HepG2 (cell line): ENCODE measurements at regions not wholly inside any gene's neighbourhood (a gene's known extent, or its start where the extent isn't known, plus 50 kb on each side); places are given as distances from the start of the nearest gene placed in this dataset.

ENCODE experiments used
- ATAC-seq: fragments of 200-7000 bp; cut with Tn5 transposase; 3 replicates; pipeline ENCODE4 v1.9.1; 2020; ENCODE audit warnings: mild to moderate bottlenecking, moderate library complexity
- BruUV-seq: library from RNA; stranded (reverse); fragments of 400-500 nt; replicated peaks from 2 replicates; lab custom pipeline; 2021; lab: Mats Ljungman, UMichigan
- CTCF ChIA-PET: fragments of 300-600 bp; formaldehyde crosslinking; extraction: SDS; loops from one replicate; lab custom pipeline; 2021; ENCODE audit warnings: low total read pairs, inconsistent platforms, low intra/inter-chr PET ratio; lab: Yijun Ruan, JAX
- POLR2A ChIA-PET: fragments of 350-600 bp; sonication (Branson Sonifier 250); formaldehyde crosslinking; loops from one replicate; lab custom pipeline; 2020; ENCODE audit warnings: antibody characterized with exemption, inconsistent platforms; lab: Yijun Ruan, JAX
- DNase-seq: peaks from one replicate; pipeline ENCODE4 v3.0.0-alpha.2; 2015; ENCODE audit warnings: low spot score
- FAIRE-seq: peaks from 3 replicates; lab custom pipeline; 2011; peaks lifted over from hg19 to GRCh38; lab: Jason Lieb, UNC
- H2AFZ ChIP-seq: one replicate; pipeline ENCODE4 v1.6.1; 2011; ENCODE audit warnings: low read length, inconsistent platforms
- H3K27ac ChIP-seq: fragments of 300-600 bp; 3 replicates; pipeline ENCODE4 v1.8.0; 2011; ENCODE audit warnings: mixed run types, mild to moderate bottlenecking, mixed read lengths, low read length, inconsistent platforms; ENCODE audit not compliant: insufficient read depth; ENCODE audit errors: extremely low read length
- H3K27me3 ChIP-seq, 2 experiments: fragments of 200-600 bp in 1 of 2; 2 replicates in 1 of 2; 3 replicates in 1 of 2; pipeline versions ENCODE4 v1.6.0 to v1.8.0; 2011; ENCODE audit warnings: low read length in 2 of 2, mild to moderate bottlenecking in 2 of 2, moderate library complexity in 2 of 2, inconsistent platforms in 1 of 2; ENCODE audit not compliant: insufficient read depth in 2 of 2, control insufficient read depth in 1 of 2
- H3K36me3 ChIP-seq, 2 experiments: fragments of 200-600 bp in 1 of 2; replicated peaks in 1 of 2; 2 replicates in 1 of 2; 3 replicates in 1 of 2; pipeline versions ENCODE4 v1.5.1 to v1.8.0; 2011; ENCODE audit warnings: low read length in 2 of 2, inconsistent platforms in 1 of 2; ENCODE audit not compliant: insufficient read depth in 2 of 2, control insufficient read depth in 1 of 2
- H3K4me1 ChIP-seq: 2 replicates; pipeline ENCODE4 v1.5.1; 2012; ENCODE audit warnings: low read length, inconsistent platforms; ENCODE audit not compliant: insufficient read depth
- H3K4me2 ChIP-seq: 2 replicates; pipeline ENCODE4 v1.6.0; 2011; ENCODE audit warnings: low read depth, low read length, inconsistent platforms
- H3K4me3 ChIP-seq, 3 experiments: fragments of 200-600 bp in 1 of 3; sonication (generic), shearing (Covaris generic) in 1 of 3; replicated peaks in 1 of 3; 2 replicates each; pipeline ENCODE4 v1.5.1; 2011 to 2016; ENCODE audit warnings: low read length in 3 of 3, inconsistent platforms in 2 of 3, low read depth in 2 of 3, mild to moderate bottlenecking in 2 of 3, control low read depth in 1 of 3, mixed read lengths in 1 of 3; ENCODE audit not compliant: insufficient read depth in 1 of 3
- H3K79me2 ChIP-seq: one replicate; pipeline ENCODE4 v1.6.1; 2011; ENCODE audit warnings: low read length, inconsistent platforms; ENCODE audit not compliant: insufficient read depth
- H3K9ac ChIP-seq: 2 replicates; pipeline ENCODE4 v1.6.0; 2011; ENCODE audit warnings: mild to moderate bottlenecking, low read depth, low read length, inconsistent platforms; ENCODE audit not compliant: insufficient read depth
- H3K9me3 ChIP-seq: 2 replicates; pipeline ENCODE4 v1.5.1; 2012; ENCODE audit warnings: mild to moderate bottlenecking, low read length
- H4K20me1 ChIP-seq: 2 replicates; pipeline ENCODE4 v1.6.0; 2011; ENCODE audit warnings: inconsistent platforms, mild to moderate bottlenecking, low read length, moderate library complexity; ENCODE audit not compliant: insufficient read depth
- ZMAT3 ChIP-seq: sonication (generic); formaldehyde crosslinking; conservative IDR thresholded peaks from 2 replicates; pipeline ENCODE4 v1.7.0; 2021; ENCODE audit warnings: missing genetic modification reagents
- ZNF567 ChIP-seq: sonication (generic); formaldehyde crosslinking; IDR thresholded peaks from 2 replicates; pipeline ENCODE4 v1.8.1; 2023; ENCODE audit warnings: mild to moderate bottlenecking, missing genetic modification reagents, borderline replicate concordance
- WGBS: methylation state at CpG from one replicate; pipeline ENCODE4 v1.1.6; 2017; ENCODE audit warnings: low lambda C conversion rate; 5-methylcytosine and 5-hydroxymethylcytosine counted together
- in situ Hi-C: cut with HindIII; loops from 2 replicates; pipeline ENCODE4 v1.10.0; 2017; ENCODE audit warnings: low pct_unique_long_range_greater_than_20kb; ENCODE audit not compliant: extremely low pct_ligation_motif_present
- intact Hi-C: fragments of 100-400 bp; cut with micrococcal nuclease; formaldehyde crosslinking; loops from one replicate; pipeline ENCODE4 v1.10.0; 2022; ENCODE audit not compliant: unreplicated experiment
- TF ChIP-seq, protein P1 (sequence below): IDR thresholded peaks from 2 replicates; pipeline ENCODE4 v1.4.0; 2020; ENCODE audit warnings: mild to moderate bottlenecking, missing genetic modification reagents
- TF ChIP-seq, protein P2 (sequence below): sonication (generic); formaldehyde crosslinking; IDR thresholded peaks from 2 replicates; pipeline ENCODE4 v1.5.0; 2020; ENCODE audit warnings: mild to moderate bottlenecking, missing genetic modification reagents, moderate library complexity

DNA sequence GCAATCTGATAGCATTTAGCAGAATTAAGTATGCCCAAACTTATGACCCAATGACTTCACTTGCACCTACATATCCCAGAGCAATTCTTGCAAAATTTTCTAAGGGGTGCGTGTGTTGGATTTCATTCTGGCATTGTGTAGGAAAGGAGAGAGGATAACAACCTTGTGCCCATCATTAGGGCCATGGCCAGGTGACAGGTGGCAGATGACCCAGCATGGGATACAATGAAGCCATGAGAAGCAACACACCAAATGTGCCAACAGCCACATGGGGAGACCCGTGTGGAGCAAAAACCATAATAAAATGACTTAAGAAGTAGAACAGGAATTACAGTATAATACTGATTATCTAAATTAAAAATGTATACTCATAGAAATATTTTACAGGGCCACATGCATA is 166.9 kb upstream of the EPB41L3 start (continued):
- TF ChIP-seq ZMAT3 = no peak
- TF ChIP-seq, protein P1, sequence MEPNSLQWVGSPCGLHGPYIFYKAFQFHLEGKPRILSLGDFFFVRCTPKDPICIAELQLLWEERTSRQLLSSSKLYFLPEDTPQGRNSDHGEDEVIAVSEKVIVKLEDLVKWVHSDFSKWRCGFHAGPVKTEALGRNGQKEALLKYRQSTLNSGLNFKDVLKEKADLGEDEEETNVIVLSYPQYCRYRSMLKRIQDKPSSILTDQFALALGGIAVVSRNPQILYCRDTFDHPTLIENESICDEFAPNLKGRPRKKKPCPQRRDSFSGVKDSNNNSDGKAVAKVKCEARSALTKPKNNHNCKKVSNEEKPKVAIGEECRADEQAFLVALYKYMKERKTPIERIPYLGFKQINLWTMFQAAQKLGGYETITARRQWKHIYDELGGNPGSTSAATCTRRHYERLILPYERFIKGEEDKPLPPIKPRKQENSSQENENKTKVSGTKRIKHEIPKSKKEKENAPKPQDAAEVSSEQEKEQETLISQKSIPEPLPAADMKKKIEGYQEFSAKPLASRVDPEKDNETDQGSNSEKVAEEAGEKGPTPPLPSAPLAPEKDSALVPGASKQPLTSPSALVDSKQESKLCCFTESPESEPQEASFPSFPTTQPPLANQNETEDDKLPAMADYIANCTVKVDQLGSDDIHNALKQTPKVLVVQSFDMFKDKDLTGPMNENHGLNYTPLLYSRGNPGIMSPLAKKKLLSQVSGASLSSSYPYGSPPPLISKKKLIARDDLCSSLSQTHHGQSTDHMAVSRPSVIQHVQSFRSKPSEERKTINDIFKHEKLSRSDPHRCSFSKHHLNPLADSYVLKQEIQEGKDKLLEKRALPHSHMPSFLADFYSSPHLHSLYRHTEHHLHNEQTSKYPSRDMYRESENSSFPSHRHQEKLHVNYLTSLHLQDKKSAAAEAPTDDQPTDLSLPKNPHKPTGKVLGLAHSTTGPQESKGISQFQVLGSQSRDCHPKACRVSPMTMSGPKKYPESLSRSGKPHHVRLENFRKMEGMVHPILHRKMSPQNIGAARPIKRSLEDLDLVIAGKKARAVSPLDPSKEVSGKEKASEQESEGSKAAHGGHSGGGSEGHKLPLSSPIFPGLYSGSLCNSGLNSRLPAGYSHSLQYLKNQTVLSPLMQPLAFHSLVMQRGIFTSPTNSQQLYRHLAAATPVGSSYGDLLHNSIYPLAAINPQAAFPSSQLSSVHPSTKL (CRISPR knock-in tag) = no peak

DNA sequence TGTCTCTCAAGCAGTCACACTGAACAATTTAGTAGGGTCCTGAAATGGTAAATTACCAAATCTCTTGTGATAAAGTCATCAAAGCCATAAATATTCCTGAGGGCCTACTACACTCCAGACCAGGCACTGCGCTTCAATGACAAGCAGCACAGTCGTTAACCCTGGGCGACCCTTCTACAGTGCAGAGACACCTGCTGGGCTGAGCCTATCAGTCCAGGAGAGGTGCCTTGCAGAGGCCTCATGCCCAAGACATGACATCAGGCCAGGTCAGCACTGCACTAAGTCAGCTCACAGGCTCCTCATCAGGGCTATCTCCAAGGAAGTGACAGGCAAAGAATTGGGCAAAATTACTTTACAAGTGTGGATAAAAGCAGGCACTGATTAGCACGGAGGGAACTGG is 166.4 kb upstream of the EPB41L3 start:
- Histone ChIP-seq H3K79me2 (no peaks in the 10 kb centered on the region), H3K4me3 (no peak overlapping the region), H3K27ac (no peak overlapping the region), H3K9me3 (no peaks in the 10 kb centered on the region), H3K36me3 (no peaks in the 10 kb centered on the region), H3K9ac (no peak overlapping the region), H3K27me3 (no peaks in the 10 kb centered on the region; a peak in 2 of 5 replicates), H2AFZ (no peak overlapping the region), H3K4me2 (no peak overlapping the region), H3K4me1 (no peaks in the 10 kb centered on the region), H4K20me1 (no peaks in the 10 kb centered on the region)
- in situ Hi-C loops (no loop called here), intact Hi-C loops (no loop called here)
- CTCF ChIA-PET = no interaction called here
- ATAC-seq (peak; percentile 52), FAIRE-seq (no peak), DNase-seq (no peak)
- TF ChIP-seq ZNF567 = no peak
- TF ChIP-seq, protein P2, sequence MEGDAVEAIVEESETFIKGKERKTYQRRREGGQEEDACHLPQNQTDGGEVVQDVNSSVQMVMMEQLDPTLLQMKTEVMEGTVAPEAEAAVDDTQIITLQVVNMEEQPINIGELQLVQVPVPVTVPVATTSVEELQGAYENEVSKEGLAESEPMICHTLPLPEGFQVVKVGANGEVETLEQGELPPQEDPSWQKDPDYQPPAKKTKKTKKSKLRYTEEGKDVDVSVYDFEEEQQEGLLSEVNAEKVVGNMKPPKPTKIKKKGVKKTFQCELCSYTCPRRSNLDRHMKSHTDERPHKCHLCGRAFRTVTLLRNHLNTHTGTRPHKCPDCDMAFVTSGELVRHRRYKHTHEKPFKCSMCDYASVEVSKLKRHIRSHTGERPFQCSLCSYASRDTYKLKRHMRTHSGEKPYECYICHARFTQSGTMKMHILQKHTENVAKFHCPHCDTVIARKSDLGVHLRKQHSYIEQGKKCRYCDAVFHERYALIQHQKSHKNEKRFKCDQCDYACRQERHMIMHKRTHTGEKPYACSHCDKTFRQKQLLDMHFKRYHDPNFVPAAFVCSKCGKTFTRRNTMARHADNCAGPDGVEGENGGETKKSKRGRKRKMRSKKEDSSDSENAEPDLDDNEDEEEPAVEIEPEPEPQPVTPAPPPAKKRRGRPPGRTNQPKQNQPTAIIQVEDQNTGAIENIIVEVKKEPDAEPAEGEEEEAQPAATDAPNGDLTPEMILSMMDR = peak; percentile 29
- POLR2A ChIA-PET = no interaction called here
- 0% methylated on average over 4 of the region's 4 CpGs for WGBS
- BruUV-seq = no TSS peak
